ENCODE measurements at regions not wholly inside any gene's neighbourhood (a gene's known extent, or its start where the extent isn't known, plus 50 kb on each side); places are given as distances from the start of the nearest gene placed in this dataset.

DNA sequence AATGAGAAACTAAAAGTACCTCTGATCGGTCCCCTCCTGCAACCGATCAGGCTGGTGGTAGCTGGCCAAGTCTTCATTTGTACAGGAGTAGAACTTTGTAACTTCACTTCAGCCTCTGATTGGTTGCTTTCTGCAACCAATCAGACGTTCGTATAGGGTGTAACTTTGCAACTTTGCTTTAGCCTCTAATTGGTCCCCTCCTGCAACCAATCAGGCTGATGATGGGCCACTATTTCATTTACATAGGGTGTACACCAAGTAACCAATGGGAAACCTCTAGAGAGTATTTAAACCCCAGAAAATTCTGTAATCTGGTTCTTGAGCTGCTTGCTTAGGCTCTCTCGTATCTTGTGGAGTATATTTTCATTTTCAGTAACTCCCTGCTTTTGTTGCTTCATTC lies 445.5 kb downstream of the MED10 start:
- TF ChIP-seq, protein P1, sequence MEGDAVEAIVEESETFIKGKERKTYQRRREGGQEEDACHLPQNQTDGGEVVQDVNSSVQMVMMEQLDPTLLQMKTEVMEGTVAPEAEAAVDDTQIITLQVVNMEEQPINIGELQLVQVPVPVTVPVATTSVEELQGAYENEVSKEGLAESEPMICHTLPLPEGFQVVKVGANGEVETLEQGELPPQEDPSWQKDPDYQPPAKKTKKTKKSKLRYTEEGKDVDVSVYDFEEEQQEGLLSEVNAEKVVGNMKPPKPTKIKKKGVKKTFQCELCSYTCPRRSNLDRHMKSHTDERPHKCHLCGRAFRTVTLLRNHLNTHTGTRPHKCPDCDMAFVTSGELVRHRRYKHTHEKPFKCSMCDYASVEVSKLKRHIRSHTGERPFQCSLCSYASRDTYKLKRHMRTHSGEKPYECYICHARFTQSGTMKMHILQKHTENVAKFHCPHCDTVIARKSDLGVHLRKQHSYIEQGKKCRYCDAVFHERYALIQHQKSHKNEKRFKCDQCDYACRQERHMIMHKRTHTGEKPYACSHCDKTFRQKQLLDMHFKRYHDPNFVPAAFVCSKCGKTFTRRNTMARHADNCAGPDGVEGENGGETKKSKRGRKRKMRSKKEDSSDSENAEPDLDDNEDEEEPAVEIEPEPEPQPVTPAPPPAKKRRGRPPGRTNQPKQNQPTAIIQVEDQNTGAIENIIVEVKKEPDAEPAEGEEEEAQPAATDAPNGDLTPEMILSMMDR (IDR thresholded peaks at IDR 0.05), result no peak
- no peak for TF ChIP-seq POLR2A (IDR thresholded peaks at IDR 0.05)
